SU-DHL-6 (cell line): ENCODE measurements at regions not wholly inside any gene's neighbourhood (a gene's known extent, or its start where the extent isn't known, plus 50 kb on each side); places are given as distances from the start of the nearest gene placed in this dataset.

Source experiments
- H2AFZ ChIP-seq: fragments of 200-600 bp; sonication (generic); 2 replicates; pipeline ENCODE4 v1.6.1; 2014; ENCODE audit warnings: low read depth, mild to moderate bottlenecking, moderate library complexity, mixed read lengths, antibody characterized with exemption, low read length; ENCODE audit not compliant: severe bottlenecking
- H3F3A ChIP-seq: fragments of 200-600 bp; shearing (Covaris generic); 2 replicates; pipeline ENCODE4 v1.6.0; 2016; ENCODE audit warnings: antibody characterized with exemption, mild to moderate bottlenecking; ENCODE audit not compliant: insufficient read depth
- H3K27ac ChIP-seq: fragments of 200-600 bp; sonication (generic); 2 replicates; pipeline ENCODE4 v1.5.1; 2016; ENCODE audit warnings: low read depth, mild to moderate bottlenecking, low read length, moderate library complexity, mixed read lengths
- H3K27me3 ChIP-seq: fragments of 200-600 bp; sonication (generic), shearing (Covaris generic); 2 replicates; pipeline ENCODE4 v1.6.0; 2014; ENCODE audit warnings: mild to moderate bottlenecking, low read length
- H3K36me3 ChIP-seq: fragments of 200-600 bp; sonication (generic); 2 replicates; pipeline ENCODE4 v1.6.1; 2014; ENCODE audit warnings: mild to moderate bottlenecking, low read length, mixed read lengths
- H3K4me2 ChIP-seq: fragments of 300-600, 200-600 bp; shearing (Covaris generic), sonication (generic); 2 replicates; pipeline ENCODE4 v1.6.0; 2014; ENCODE audit warnings: low read length, low read depth, mild to moderate bottlenecking; ENCODE audit not compliant: poor library complexity, severe bottlenecking
- H3K4me3 ChIP-seq: fragments of 200-600 bp; sonication (generic); 2 replicates; pipeline ENCODE4 v1.5.1; 2014; ENCODE audit warnings: antibody characterized with exemption, low read length, mild to moderate bottlenecking, mixed read lengths; ENCODE audit not compliant: insufficient read depth, poor library complexity, severe bottlenecking
- H3K79me2 ChIP-seq: fragments of 200-600 bp; sonication (generic); 2 replicates; pipeline ENCODE4 v1.6.1; 2014; ENCODE audit warnings: mild to moderate bottlenecking, low read length, moderate library complexity; ENCODE audit not compliant: insufficient read depth
- H3K9ac ChIP-seq: fragments of 200-600 bp; sonication (generic); 2 replicates; pipeline ENCODE4 v1.7.0; 2014; ENCODE audit warnings: mild to moderate bottlenecking, low read length
- H3K9me2 ChIP-seq: fragments of 200-600 bp; sonication (generic); replicated peaks from 2 replicates; pipeline ENCODE4 v1.6.1; 2014; ENCODE audit warnings: low read length; ENCODE audit not compliant: insufficient read depth
- H3K9me3 ChIP-seq: fragments of 200-600 bp; sonication (generic); 2 replicates; pipeline ENCODE4 v1.6.1; 2014; ENCODE audit warnings: low read length, mixed read lengths; ENCODE audit not compliant: insufficient read depth
- H4K20me1 ChIP-seq: fragments of 200-600 bp; sonication (generic); 2 replicates; pipeline ENCODE4 v1.6.1; 2014; ENCODE audit warnings: low read depth, mild to moderate bottlenecking, antibody characterized with exemption, low read length, moderate library complexity, mixed read lengths
- EZH2phosphoT487 ChIP-seq: fragments of 200-600 bp; sonication (generic), shearing (Covaris generic); conservative IDR thresholded peaks from 2 replicates; pipeline ENCODE4 v1.6.1; 2018; ENCODE audit warnings: mild to moderate bottlenecking, antibody characterized with exemption, low read length, moderate library complexity, mixed read lengths
- TF ChIP-seq, protein P1 (sequence below): fragments of 200-600 bp; sonication (generic); IDR thresholded peaks from one replicate; pipeline ENCODE4 v1.5.1; 2017; ENCODE audit warnings: antibody characterized with exemption, mild to moderate bottlenecking, low read length, moderate library complexity; ENCODE audit not compliant: insufficient read depth, poor library complexity, severe bottlenecking

DNA sequence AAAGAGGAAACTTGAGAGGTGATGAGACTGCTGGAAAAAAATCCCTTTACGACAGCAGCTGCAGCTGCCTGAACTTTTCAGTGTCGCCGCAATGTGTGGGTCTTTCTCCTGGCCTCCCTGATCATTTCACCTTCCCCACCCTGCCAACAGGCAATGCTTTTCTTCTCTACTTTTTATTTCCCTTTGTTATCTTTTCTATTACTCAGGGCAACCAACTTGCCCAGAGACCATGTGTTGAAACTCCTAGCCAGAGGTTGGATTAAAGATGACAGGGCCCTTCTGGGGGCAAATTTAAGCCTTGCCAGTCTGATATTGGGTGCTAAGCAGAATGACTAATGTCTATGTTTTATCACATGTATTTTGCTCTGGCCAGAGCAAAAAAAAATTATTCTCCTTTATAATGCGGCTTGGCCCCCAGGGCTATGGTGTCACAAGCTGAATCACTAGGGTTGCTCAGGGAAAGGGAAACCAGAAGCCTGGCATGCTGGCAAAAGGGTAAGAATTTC is 51.5 kb upstream of the CFAP20DC start:
- Histone ChIP-seq H3K9ac (no peak overlapping the region), H3K79me2 (no peaks in the 10 kb centered on the region), H3K27me3 (no peaks in the 10 kb centered on the region), H3K36me3 (no peaks in the 10 kb centered on the region), H2AFZ (no peak overlapping the region), H3F3A (no peaks in the 10 kb centered on the region), H3K9me3 (no peaks in the 10 kb centered on the region), H3K27ac (no peak overlapping the region), H3K9me2 (no peaks in the 10 kb centered on the region), H3K4me2 (no peak overlapping the region), H4K20me1 (no peaks in the 10 kb centered on the region), H3K4me3 (no peak overlapping the region)
- TF ChIP-seq, protein P1, sequence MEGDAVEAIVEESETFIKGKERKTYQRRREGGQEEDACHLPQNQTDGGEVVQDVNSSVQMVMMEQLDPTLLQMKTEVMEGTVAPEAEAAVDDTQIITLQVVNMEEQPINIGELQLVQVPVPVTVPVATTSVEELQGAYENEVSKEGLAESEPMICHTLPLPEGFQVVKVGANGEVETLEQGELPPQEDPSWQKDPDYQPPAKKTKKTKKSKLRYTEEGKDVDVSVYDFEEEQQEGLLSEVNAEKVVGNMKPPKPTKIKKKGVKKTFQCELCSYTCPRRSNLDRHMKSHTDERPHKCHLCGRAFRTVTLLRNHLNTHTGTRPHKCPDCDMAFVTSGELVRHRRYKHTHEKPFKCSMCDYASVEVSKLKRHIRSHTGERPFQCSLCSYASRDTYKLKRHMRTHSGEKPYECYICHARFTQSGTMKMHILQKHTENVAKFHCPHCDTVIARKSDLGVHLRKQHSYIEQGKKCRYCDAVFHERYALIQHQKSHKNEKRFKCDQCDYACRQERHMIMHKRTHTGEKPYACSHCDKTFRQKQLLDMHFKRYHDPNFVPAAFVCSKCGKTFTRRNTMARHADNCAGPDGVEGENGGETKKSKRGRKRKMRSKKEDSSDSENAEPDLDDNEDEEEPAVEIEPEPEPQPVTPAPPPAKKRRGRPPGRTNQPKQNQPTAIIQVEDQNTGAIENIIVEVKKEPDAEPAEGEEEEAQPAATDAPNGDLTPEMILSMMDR = no peak
- no peak for TF ChIP-seq EZH2phosphoT487
